Large intestine (tissue), 3 donors: ENCODE measurements at regions not wholly inside any gene's neighbourhood (a gene's known extent, or its start where the extent isn't known, plus 50 kb on each side); places are given as distances from the start of the nearest gene placed in this dataset.
"Not testable (repeated sequence)": the region's sequence is repeated elsewhere in the genome, so short reads cannot be mapped to it uniquely, and the experiment has no call there.

Experiments used
- DNase-seq, 2 donors: peaks; one replicate each; pipeline versions ENCODE4 v3.0.0 to v3.0.0-alpha.2; 2013
- H3K27ac ChIP-seq: one replicate; pipeline ENCODE4 v1.5.1; 2013; ENCODE audit warnings: low read length
- H3K27me3 ChIP-seq: 2 replicates; pipeline ENCODE4 v1.6.1; 2013; ENCODE audit warnings: low read length; ENCODE audit not compliant: control insufficient read depth, insufficient read depth
- H3K36me3 ChIP-seq: 2 replicates; pipeline ENCODE4 v1.6.1; 2013; ENCODE audit warnings: low read length; ENCODE audit not compliant: control insufficient read depth, insufficient read depth
- H3K4me1 ChIP-seq: one replicate; pipeline ENCODE4 v1.6.1; 2013; ENCODE audit warnings: low read length; ENCODE audit not compliant: control insufficient read depth, insufficient read depth
- H3K4me3 ChIP-seq: one replicate; pipeline ENCODE4 v1.5.1; 2013; ENCODE audit warnings: low read length
- H3K9me3 ChIP-seq: one replicate; pipeline ENCODE4 v1.6.1; 2013; ENCODE audit warnings: mild to moderate bottlenecking, low read depth, low read length, moderate library complexity; ENCODE audit not compliant: control insufficient read depth
- WGBS: methylation state at CpG from one replicate; pipeline ENCODE4 v1.1.5; 2013; ENCODE audit warnings: low lambda C conversion rate; ENCODE audit not compliant: insufficient coverage; 5-methylcytosine and 5-hydroxymethylcytosine counted together

GRCh38 chrX:152507168-152507567, 56.1 kb upstream of the GABRA3 start:
- H3K9me3 ChIP-seq, H3K36me3 ChIP-seq, H3K4me1 ChIP-seq, H3K27ac ChIP-seq, H3K4me3 ChIP-seq, DNase-seq, H3K27me3 ChIP-seq: not testable (repeated sequence)
- no CpG with 5 or more reads among the region's 2 CpGs for WGBS

- no CpG with 5 or more reads among the region's 1 CpG for WGBS
- Histone ChIP-seq H3K27ac (no peak overlapping the region), H3K27me3 (no peaks in the 10 kb centered on the region), H3K9me3 (no peaks in the 10 kb centered on the region), H3K4me3 (no peak overlapping the region), H3K36me3 (no peaks in the 10 kb centered on the region), H3K4me1 (no peaks in the 10 kb centered on the region)
- no peak for DNase-seq
These were observed 69.5 kb upstream of the GABRA3 start for GRCh38 chrX:152520653-152521052.

DNA sequence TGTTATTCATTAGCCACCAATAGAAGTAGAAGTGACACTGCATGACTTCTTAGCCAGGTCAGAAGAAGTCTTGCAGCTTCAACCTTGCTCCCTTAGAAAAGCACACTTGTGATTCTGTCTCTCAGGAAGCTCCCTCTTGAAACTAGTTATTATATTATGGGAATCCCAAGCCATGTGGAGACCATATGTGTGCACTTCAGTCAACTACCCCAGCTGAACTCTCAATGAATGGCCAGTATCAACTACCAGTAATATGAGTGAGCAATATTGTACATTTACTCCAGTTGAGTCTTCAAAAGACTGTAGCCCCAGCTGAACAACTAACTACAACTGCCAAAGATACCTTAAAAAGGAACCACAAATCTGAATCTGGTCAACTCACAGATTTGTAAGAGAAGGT, 77.1 kb upstream of the GABRA3 start:
- Histone ChIP-seq H3K36me3 (no peaks in the 10 kb centered on the region), H3K4me1 (no peaks in the 10 kb centered on the region), H3K4me3 (no peak overlapping the region), H3K27ac (no peak overlapping the region), H3K9me3 (no peaks in the 10 kb centered on the region), H3K27me3 (no peaks in the 10 kb centered on the region)
- DNase-seq: no peak

DNA sequence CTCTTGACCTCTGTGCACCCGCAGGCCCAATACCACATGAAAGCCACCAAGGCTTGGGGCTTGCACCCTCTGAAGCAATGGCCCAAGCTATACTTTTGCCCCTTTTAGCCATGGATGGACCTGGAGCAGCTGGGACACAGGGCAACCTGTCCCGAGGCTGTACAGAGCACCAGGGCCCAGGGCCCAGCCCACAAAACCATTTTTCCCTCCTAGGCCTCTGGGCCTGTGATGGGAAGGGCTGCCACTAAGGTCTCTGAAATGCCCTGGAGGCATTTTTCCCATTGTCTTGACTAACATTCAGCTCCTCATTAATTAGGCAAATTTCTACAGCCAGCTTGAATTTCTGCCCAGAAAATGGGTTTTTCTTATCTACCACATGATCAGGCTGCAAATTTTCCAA, 79.9 kb upstream of the GABRA3 start:
- H3K4me1 ChIP-seq: no peaks in the 10 kb centered on the region
- H3K36me3 ChIP-seq: no peaks in the 10 kb centered on the region
- H3K9me3 ChIP-seq: no peaks in the 10 kb centered on the region
- H3K4me3 ChIP-seq: no peak overlapping the region
- H3K27me3 ChIP-seq: no peaks in the 10 kb centered on the region
- WGBS: no CpG with 5 or more reads among the region's 2 CpGs
- DNase-seq: peak in 1 of 2 donors; percentile 7
- no peak overlapping the region for H3K27ac ChIP-seq

DNA sequence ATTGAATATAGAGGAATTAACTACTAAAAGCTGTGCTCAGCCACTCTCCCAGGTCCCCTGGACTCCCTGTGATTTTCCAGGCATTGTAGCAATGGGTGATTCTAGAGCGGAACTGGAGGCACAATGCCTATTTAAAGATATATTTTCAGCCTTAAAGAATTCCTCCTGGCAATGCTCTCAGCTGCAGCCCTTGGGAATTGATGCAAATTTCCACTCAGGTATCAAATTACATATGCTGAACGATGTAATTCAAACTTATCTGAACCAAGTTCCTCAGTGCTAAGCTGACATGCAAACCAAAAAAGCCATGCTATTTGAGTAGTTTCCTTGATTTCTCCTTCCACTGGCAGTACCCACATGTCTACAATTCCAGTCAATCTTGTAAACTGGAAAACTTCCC, 86.3 kb upstream of the GABRA3 start:
- Histone ChIP-seq H3K4me1 (no peaks in the 10 kb centered on the region), H3K27me3 (no peaks in the 10 kb centered on the region), H3K27ac (no peak overlapping the region), H3K4me3 (no peak overlapping the region), H3K36me3 (no peaks in the 10 kb centered on the region), H3K9me3 (no peaks in the 10 kb centered on the region)
- WGBS: no CpG with 5 or more reads among the region's 2 CpGs
- peak in 1 of 2 donors; percentile 1 for DNase-seq

DNA sequence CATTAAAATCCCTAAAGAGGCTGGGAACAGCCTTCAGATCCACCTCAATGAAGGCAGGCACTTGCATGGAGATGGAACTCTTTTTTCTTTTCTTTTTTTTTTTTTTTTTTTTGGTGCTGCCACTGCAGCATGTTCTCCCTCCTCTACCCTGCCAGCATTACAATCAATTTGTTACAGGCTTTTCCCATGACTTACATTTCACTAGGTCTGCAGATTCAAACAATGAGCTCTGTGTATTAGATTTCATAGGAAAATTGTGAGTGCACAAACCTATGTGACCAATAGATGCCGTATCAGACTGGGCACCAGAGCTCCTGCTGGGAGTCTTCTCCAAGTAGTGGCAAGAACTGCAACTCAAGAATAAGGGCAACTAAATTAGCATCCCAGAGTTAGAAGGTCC, 63.8 kb upstream of the GABRQ start:
- no peak overlapping the region for H3K27ac ChIP-seq
- H3K36me3 ChIP-seq: no peaks in the 10 kb centered on the region
- no peaks in the 10 kb centered on the region for H3K27me3 ChIP-seq
- no peak overlapping the region for H3K4me3 ChIP-seq
- DNase-seq: no peak
- WGBS: no CpG with 5 or more reads among the region's 1 CpG
- H3K9me3 ChIP-seq: no peaks in the 10 kb centered on the region
- H3K4me1 ChIP-seq: no peaks in the 10 kb centered on the region

GRCh38 chrX:152575331-152575730, 62.4 kb upstream of the GABRQ start:
- no peak overlapping the region for H3K4me3 ChIP-seq
- H3K36me3 ChIP-seq: no peaks in the 10 kb centered on the region
- H3K4me1 ChIP-seq: no peaks in the 10 kb centered on the region
- no peak for DNase-seq
- no CpG with 5 or more reads among the region's 1 CpG for WGBS
- H3K9me3 ChIP-seq: no peaks in the 10 kb centered on the region
- H3K27ac ChIP-seq: no peak overlapping the region
- no peaks in the 10 kb centered on the region for H3K27me3 ChIP-seq

DNA sequence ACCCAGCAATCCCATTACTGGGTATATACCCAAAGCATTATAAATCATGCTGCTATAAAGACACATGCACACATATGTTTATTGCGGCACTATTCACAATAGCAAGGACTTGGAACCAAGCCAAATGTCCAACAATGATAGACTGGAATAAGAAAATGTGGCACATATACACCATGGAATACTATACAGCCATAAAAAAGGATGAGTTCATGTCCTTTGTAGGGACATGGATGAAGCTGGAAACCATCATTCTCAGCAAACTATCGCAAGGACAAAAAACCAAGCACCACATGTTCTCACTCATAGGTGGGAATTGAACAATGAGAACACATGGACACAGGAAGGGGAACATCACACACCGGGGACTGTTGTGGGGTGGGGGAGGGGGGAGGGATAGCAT, 50.2 kb upstream of the GABRQ start:
- not testable (repeated sequence) for H3K27ac ChIP-seq, H3K4me1 ChIP-seq, H3K4me3 ChIP-seq, H3K27me3 ChIP-seq, H3K9me3 ChIP-seq, DNase-seq, H3K36me3 ChIP-seq
- WGBS: no CpG with 5 or more reads among the region's 3 CpGs
